NCI-H187 (cell line): ENCODE measurements at regions not wholly inside any gene's neighbourhood (a gene's known extent, or its start where the extent isn't known, plus 50 kb on each side); places are given as distances from the start of the nearest gene placed in this dataset.
"Not testable (repeated sequence)": the region's sequence is repeated elsewhere in the genome, so short reads cannot be mapped to it uniquely, and the experiment has no call there.

Source experiments
- DNase-seq, 2 experiments: peaks; one replicate each; lab custom pipeline; 2025; lab: John Stamatoyannopoulos, UW

- not testable (repeated sequence) for DNase-seq
Observed at GRCh38 chr15:85196697-85197096, 183.7 kb upstream of the AKAP13 start.

DNA sequence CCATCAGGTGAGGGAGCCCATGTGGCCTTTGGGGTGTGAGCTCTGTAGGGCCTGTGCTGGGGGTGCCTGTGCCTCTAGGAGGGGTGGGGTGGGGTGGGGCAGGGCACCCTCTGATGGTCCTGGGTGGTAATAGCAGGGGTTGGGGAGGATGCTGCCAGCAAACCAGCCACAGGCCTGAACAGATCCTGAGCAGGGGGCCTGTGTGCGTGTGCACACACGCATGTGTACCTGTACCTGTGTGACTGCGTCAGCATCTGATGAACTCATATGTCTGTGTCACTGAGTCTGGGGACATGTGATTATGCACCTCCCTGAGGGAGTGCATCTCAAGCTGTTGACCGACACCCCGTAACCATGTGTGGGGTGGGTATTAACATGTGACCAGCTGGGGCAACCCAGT is 182.8 kb upstream of the AKAP13 start:
- DNase-seq, result not testable (repeated sequence)

- DNase-seq, result not testable (repeated sequence)
Observed at GRCh38 chr15:85198432-85198831, 182.0 kb upstream of the AKAP13 start.

DNA sequence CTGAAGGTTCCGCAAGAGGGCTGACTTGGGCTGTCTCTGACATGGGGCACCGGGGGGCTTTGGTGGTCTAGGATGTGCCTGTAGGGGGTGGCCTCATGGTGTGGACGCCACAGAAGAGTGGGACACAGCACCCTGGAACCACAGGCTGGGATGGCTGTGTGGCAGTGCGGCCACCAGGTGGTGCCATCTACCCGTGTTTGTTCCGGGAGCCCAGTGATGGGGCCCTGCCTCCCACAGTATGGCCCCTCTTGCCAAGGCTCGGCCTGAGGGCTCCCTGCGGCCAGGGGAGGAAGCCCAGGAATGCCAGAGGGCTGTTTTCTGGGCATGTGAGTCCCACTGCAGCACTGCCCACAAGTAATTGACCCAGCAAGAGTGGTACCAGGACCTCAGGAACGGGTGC is 180.2 kb upstream of the AKAP13 start:
- DNase-seq, result not testable (repeated sequence)

- DNase-seq, result not testable (repeated sequence)
Observed at GRCh38 chr15:85201118-85201793, 179.1 kb upstream of the AKAP13 start.

DNA sequence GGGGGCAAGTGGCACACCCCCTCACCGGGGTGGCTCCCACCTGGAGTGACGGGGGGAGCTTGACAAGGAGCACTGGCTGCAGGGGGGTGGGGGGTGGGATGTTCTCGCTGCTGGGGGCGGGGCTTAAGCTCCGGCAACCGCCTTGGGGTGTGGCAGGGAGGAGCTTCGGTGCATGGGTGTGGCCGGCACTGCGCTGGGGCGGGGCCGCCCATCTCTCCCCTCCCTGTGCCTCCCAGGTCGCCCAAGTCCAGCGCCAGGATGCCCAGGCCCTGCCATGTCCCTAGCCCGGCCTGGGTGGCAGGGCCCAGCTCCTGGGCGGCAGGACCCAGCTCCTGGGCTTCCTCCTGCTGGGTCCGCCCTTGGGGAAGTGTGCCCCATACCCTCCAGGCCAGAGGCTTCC is 175.9 kb upstream of the AKAP13 start:
- DNase-seq, result not testable (repeated sequence)

DNA sequence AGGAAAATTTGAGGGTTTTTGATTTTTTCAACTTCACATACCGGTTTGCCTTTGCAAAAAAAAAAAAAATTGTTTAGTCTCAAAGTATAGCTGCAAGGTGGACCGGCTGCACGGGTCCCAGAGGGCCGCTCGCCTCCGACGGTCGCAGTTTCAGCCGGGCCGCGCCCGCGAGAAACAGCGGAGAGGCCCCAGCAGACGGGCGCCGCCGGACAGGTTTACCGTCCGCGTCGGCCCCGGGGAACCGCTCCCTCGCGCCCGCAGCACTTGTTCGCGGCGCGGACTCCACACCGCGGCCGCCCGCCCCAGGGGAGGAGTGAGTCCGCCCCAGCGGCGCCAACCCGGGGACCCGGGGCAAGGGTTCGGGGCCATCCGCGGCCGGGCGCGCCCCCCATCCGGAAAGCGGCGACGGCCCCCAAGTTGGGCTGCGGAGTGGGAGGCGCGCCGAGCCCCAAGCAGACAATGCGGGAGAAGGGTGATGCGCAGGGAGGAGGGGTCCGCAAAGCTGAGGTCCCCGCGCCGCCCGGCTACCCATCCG is 146.5 kb upstream of the AKAP13 start:
- DNase-seq, result not testable (repeated sequence)

- DNase-seq, result not testable (repeated sequence)
Observed at GRCh38 chr15:85234450-85235196, 145.8 kb upstream of the AKAP13 start.

DNA sequence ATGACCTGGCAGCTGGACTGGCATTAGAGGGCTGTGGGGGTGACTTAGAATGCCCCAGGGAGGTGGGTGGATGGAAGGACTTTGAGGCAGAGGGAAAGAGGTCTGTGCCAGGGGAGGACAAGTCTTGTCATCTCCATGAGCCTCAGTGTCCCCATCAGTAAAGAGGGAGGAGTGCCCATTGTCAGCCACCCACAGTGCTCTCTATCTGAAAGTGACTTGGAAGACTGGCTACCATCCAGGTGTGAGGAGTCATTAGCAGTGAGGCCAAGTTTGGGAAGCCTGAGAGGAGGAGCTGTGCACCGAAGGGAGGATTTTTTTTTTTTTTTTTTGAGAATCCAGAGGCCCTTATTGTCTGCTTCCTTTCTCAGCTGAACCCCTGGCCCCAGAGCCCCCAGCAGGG is 136.3 kb upstream of the AKAP13 start:
- DNase-seq, result not testable (repeated sequence)

- DNase-seq, result not testable (repeated sequence)
Observed at GRCh38 chr15:85250938-85251542, 129.4 kb upstream of the AKAP13 start.

DNA sequence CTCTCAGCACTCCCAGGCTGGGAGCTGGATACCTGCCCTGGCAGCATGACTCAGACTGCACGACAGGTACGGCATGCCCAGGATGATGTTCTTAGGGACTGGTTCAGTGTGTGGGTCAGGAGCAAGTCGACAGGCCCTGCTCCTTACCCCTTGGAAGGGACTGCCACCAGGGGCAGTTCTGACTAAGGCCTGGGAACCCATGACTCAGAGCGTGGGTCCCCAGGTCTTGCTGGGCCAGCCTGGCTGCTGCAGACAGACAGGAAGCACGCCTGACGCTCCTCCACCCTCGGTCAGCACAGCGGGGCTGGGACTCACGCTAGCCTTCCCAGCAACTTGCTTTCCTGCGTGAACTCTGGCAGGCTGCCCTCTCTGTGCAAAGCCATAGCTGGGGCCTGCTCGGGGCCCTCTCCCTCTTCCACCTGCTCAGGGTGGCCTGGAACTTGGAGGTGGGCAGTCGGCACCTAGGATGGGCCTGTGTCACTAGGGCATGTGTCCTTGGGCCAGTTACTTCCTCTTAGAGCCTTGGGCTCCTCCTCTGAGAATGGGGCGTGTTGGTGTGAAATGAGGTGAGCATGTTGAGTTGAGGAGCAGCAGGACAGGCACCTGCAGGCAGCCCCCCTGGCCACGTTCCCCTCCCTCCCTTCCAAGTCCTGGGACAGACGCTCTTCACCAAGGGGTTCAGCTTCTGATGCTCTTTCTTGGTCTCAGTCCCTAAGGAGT is 127.0 kb upstream of the AKAP13 start:
- not testable (repeated sequence) for DNase-seq

DNA sequence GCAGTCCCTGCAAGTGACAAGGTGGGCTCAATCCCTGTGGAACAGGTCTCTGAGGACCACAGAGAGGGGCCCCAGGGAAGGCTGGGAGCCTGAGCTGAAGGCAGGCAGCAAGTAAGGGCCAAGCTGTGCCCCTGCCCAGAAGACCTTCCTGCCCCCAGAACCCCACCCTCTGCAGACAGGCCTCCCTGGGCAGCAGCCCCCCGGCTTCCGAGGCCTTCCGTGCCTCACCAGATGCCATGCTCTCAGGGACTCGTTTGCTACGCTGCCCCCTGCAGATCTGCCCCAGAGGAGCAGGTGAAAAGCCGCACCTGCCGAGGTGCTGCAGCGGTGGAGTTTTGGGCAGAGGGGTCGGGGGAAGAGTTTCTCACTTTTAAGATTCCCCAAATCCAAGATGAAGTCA is 125.4 kb upstream of the AKAP13 start:
- DNase-seq, result not testable (repeated sequence)

DNA sequence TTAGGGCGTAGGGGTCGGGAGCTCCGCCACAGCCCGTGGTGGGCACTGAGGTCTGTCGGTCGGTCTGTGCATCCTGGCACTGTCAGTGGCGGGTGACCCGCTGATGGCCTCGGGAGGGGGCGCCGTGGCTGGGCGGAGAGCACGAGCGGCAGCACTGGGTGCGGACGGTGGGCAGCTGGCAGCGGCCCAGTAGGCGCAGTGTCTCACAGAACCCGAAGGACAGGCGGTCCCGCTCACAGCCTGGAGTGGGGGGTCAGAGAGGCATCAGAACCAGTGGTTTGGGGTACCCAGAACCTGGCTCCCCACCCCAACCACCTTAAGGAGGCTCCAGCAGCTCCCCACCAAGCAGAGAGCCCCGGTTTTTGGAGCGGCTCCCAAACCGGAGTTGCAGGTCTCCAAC is 124.9 kb upstream of the AKAP13 start:
- not testable (repeated sequence) for DNase-seq

GRCh38 chr15:85256009-85256997 is 124.1 kb upstream of the AKAP13 start:
- DNase-seq, result not testable (repeated sequence)

GRCh38 chr15:85258062-85258445 is 122.3 kb upstream of the AKAP13 start:
- DNase-seq, result not testable (repeated sequence)

DNA sequence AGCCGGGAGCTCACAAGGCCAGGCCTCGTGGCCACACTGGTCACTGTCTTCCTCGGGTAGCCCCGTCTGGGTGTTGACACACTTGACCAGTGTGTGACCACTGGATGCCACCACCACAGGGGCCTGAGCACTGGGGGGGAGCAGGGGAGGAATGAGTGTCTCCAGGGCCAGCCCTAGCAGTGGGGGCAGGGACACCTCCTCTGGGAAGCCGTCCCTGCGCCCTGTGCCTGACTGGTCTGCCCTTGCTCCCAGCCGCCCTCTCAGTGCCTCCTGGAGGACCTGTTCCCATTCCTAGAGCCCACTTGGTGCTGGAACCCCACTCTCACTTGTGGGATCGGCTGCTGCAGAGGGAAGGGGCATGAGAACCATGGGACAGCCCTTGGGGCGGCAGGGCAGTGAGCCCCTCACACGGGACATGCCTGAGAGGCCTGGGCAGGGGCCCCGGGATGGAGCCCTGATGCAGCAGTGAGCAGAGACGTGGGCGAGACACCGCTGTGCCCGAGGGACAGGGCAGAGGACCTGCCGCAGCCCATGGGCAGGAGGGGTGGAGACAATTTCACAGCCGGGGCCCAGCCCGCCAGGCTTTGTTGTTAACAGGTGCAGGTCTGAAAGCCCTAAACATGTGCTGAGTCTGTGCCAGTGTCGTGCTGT is 121.7 kb upstream of the AKAP13 start:
- not testable (repeated sequence) for DNase-seq

DNA sequence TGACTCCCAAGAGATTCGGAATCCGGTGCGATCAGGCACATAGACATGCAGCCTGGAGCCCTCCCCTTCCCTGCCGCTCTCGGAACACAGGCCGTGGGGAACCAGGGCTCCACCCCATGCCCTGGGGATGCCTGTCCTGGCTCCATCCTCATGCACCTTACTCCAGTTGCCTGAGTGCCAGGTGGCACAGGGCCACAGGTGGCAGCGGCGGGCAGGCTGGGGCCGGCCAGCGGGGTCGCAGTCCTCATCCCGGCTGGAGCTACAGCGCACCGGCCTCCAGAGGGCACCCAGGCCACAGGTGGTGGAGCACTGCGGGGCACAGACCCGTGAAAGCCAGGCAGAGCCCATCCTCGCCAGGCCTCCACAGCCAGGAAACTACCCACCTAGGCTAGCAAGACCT is 119.9 kb upstream of the AKAP13 start:
- DNase-seq, result not testable (repeated sequence)

DNA sequence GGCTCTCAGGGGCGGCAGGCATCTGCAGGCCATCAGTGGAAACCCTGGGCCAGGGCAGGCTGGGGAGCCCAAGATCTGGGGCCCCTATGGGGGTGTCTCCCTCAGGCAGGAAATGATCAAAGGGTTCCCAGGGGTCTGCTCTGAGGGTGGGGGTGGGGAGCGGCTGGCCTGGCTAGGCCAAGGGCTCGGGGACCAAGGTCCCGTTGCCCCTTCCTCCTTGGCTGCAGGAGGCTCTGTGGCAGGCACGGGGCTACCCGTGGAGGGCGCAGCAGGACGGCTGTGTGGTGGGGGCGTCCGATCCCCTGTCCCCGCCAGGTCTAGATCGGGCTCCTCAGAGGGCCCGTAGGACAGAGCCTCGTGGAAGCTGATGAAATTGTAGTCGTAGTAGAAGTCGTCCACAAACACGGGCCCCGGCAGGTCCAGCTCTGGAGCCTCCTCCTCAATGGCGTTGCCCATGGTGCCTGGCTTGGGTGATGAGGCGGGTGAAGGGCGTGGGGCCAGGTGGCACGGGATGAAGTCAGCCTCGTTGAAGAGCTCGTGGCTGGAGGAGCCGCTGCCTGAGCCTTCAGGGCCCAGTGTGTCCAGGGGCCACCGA is 117.8 kb upstream of the AKAP13 start:
- DNase-seq, result not testable (repeated sequence)

DNA sequence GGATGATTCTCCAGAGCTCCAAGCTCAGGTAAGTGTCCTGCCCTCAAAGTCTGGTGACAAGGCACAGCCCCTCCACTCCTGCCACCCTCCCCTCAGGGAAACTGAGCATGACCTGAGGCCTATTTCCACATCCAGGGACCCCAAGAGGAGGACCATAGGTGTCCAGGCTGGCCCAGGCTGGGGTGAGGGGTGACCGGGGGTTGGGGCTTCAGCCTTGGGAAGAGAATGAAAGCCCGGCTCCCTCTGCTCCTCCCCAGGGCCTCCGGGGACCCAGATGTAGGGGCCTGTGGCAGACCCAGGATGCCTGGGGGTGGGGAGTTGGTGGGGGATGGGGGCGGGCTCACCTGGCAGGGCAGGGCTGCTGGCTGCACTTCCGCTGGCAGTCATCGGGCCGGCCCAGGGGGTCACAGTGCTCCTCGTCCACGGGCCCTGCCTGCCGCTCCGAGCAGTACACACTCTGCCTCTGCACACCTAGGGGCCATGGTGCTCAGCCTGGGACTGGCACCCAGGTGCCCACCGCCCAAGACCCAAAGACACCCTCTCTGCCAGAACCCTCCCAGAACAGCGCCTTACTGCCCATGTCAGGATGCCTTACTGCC is 116.5 kb upstream of the AKAP13 start:
- not testable (repeated sequence) for DNase-seq
